HEK293T (cell line): ENCODE measurements at regions not wholly inside any gene's neighbourhood (a gene's known extent, or its start where the extent isn't known, plus 50 kb on each side); places are given as distances from the start of the nearest gene placed in this dataset.

ENCODE experiments used
- CTCF ChIA-PET: fragments of 350-600 bp; formaldehyde crosslinking; extraction: SDS; loops from one replicate; lab custom pipeline; 2021; ENCODE audit warnings: antibody characterized with exemption, inconsistent platforms; lab: Yijun Ruan, JAX
- POLR2A ChIA-PET: fragments of 350-600 bp; formaldehyde crosslinking; extraction: SDS; loops from one replicate; lab custom pipeline; 2020; ENCODE audit warnings: antibody characterized with exemption, inconsistent platforms; lab: Yijun Ruan, JAX
- DNase-seq: peaks from one replicate; pipeline ENCODE4 v3.0.0; 2012; ENCODE audit warnings: mixed read lengths; ENCODE audit errors: extremely low spot score
- ARNT ChIP-seq: fragments of 450-650 bp; IDR thresholded peaks from 2 replicates; pipeline ENCODE4 v1.6.1; 2017; ENCODE audit warnings: mild to moderate bottlenecking
- BHLHE40 ChIP-seq: fragments of 450-650 bp; IDR thresholded peaks from 2 replicates; pipeline ENCODE4 v1.6.1; 2016; ENCODE audit warnings: mild to moderate bottlenecking, moderate library complexity, borderline replicate concordance
- CTBP1 ChIP-seq: fragments of 450-650 bp; IDR thresholded peaks from 2 replicates; pipeline ENCODE4 v1.6.1; 2016; ENCODE audit warnings: borderline replicate concordance
- ELF4 ChIP-seq: fragments of 450-650 bp; IDR thresholded peaks from 2 replicates; pipeline ENCODE4 v1.6.1; 2017; ENCODE audit warnings: antibody characterized with exemption
- FOXA1 ChIP-seq: fragments of 450-650 bp; IDR thresholded peaks from 2 replicates; pipeline ENCODE4 v1.6.1; 2016; ENCODE audit warnings: mild to moderate bottlenecking
- FOXK2 ChIP-seq: fragments of 450-650 bp; IDR thresholded peaks from 2 replicates; pipeline ENCODE4 v1.6.1; 2016; ENCODE audit warnings: mild to moderate bottlenecking
- FOXM1 ChIP-seq: fragments of 450-650 bp; IDR thresholded peaks from 2 replicates; pipeline ENCODE4 v1.6.1; 2017; ENCODE audit warnings: mild to moderate bottlenecking, borderline replicate concordance
- HDGF ChIP-seq: fragments of 450-650 bp; IDR thresholded peaks from 2 replicates; pipeline ENCODE4 v1.6.1; 2017; ENCODE audit warnings: antibody characterized with exemption, borderline replicate concordance
- L3MBTL2 ChIP-seq: fragments of 450-650 bp; conservative IDR thresholded peaks from 2 replicates; pipeline ENCODE4 v1.6.1; 2016; ENCODE audit warnings: mild to moderate bottlenecking
- LEF1 ChIP-seq: fragments of 450-650 bp; IDR thresholded peaks from 2 replicates; pipeline ENCODE4 v1.6.1; 2017; ENCODE audit warnings: mild to moderate bottlenecking, borderline replicate concordance
- NFRKB ChIP-seq: fragments of 450-650 bp; IDR thresholded peaks from 2 replicates; pipeline ENCODE4 v1.6.1; 2016; ENCODE audit warnings: mild to moderate bottlenecking, moderate library complexity
- SP1 ChIP-seq: fragments of 450-650 bp; IDR thresholded peaks from 2 replicates; pipeline ENCODE4 v1.6.1; 2017
- SUZ12 ChIP-seq: fragments of 450-650 bp; IDR thresholded peaks from 2 replicates; pipeline ENCODE4 v1.6.1; 2016; ENCODE audit warnings: mild to moderate bottlenecking
- TARDBP ChIP-seq: fragments of 450-650 bp; IDR thresholded peaks from 2 replicates; pipeline ENCODE4 v1.6.1; 2016
- ZNF384 ChIP-seq: fragments of 450-650 bp; IDR thresholded peaks from 2 replicates; pipeline ENCODE4 v1.6.1; 2016
- TF ChIP-seq, protein P1 (sequence below): fragments of 450-650 bp; IDR thresholded peaks from 2 replicates; pipeline ENCODE4 v1.6.1; 2016

DNA sequence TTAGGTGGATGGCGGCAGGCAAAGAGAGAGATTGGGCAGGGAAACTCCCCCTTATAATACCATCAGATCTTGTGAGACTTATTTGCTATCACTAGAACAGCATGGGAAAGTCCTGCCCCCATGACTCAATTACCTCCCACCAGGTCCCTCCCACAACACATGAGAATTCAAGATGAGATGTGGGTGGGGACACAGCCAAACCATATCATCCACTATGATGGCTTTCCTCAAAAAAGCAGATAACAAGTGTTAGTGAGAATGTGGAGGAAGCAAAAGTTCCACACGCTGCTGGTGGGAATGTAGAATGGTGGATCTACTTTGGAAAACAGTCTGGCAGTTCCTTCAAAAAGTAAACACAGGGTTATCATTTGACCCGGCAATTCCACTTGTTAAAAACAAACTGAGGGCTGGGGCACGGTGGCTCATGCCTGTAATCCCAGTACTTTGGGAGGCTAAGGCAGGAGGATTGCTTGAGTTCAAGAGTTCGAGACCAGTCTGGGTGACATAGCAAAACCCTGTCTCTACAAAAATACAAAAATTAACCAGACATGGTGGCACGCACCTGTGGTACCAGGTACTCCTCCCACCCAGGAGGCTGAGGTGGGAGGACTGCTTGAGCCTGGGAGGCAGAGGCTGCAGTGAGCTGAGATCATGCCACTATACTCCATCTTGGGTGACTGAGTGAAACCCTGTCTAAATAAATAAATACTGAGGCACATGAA, 161.4 kb upstream of the EEPD1 start:
- CTCF ChIA-PET, result no interaction called here
- POLR2A ChIA-PET, result no interaction called here
- TF ChIP-seq SUZ12 (no peak), ARNT (no peak), BHLHE40 (no peak), FOXK2 (no peak), TARDBP (no peak), FOXM1 (no peak), ELF4 (no peak), SP1 (no peak), HDGF (no peak), CTBP1 (no peak), NFRKB (no peak), FOXA1 (no peak), L3MBTL2 (no peak), LEF1 (no peak), ZNF384 (no peak)
- TF ChIP-seq, protein P1, sequence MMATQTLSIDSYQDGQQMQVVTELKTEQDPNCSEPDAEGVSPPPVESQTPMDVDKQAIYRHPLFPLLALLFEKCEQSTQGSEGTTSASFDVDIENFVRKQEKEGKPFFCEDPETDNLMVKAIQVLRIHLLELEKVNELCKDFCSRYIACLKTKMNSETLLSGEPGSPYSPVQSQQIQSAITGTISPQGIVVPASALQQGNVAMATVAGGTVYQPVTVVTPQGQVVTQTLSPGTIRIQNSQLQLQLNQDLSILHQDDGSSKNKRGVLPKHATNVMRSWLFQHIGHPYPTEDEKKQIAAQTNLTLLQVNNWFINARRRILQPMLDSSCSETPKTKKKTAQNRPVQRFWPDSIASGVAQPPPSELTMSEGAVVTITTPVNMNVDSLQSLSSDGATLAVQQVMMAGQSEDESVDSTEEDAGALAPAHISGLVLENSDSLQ, result no peak
- DNase-seq, result no peak

DNA sequence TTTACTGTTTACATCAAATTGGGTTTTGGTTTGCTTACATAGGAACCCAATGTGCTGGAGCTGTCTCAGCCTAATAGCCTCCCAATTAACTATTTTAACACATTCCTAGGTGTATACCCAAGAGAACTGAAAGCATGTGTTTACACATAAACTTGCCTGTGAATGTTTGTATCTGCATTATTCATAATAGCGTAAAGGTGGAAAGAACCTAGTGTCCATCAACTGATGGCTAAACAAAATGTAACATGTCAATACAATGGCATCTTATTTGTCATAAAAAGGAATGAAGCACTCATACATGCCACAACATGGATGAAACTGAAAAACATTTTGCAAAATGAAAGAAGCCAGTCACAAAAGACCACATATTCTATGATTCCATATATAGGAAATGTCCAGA, 160.6 kb upstream of the EEPD1 start:
- CTCF ChIA-PET, result no interaction called here
- POLR2A ChIA-PET, result no interaction called here
- DNase-seq, result no peak
- no peak for TF ChIP-seq BHLHE40
- no peak for TF ChIP-seq ELF4
- TF ChIP-seq ZNF384, result no peak
- TF ChIP-seq FOXK2, result no peak
- no peak for TF ChIP-seq HDGF
- TF ChIP-seq, protein P1, result no peak
- TF ChIP-seq TARDBP, result no peak

DNA sequence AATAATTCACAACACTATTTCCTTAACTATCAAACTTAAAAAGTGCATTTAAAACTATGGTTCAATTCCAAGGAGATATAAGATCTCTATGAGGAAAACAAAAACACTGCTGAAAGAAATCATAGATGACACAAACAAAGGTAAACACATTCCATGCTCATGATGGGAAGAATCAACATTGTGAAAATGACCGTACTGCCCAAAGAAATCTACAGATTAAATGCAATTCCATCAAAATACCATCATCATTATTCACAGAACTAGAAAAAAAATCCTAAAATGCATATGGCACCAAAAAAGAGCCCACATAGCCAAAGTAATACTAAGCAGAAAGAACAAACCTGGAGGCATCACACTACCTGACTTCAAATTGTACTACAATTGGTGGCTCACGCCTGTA, 159.9 kb upstream of the EEPD1 start:
- CTCF ChIA-PET, result no interaction called here
- DNase-seq, result no peak
- no peak for TF ChIP-seq ARNT
- no peak for TF ChIP-seq FOXA1
- no peak for TF ChIP-seq FOXK2
- no peak for TF ChIP-seq L3MBTL2
- POLR2A ChIA-PET, result no interaction called here

DNA sequence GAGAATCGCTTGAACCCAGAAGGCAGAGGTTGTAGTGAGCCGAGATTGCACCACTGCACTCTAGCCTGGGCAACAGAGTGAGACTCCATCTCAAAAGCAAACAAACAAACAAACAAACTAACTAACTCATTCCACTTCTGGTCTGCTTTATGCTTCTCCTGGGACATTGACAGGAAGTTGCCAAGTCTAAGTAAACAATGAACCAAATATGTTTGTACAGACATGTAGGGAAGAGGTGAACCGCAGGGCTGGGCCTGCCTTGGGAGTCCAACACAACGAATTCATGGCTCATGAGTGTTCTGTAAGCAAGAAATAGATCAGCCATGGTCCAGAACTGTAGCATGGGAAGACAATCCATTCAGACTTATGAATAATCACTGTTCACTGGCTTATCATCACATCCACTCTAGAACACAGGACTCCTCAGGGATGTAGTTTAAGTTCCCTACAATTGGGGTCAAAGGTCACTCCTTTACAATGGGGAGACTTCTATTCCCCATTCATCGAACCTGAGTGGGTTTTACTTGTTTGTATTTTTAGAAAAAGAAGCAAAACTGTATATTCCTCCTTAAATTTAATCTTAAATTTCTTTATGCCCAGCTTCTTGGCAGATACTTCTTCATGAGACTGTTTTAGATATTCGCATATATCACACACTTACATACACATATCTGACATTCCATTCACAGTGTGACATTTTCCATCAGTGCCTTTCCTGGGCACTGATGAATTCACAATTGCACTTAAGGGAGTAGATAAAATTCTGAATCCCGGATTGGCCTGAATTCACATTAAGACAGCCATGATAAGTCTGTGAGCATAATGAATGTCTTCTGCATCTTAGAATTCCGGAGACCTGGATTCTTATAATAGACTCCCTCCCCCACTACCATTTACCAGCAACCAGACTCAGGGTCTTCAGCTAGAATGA, 159.1 kb upstream of the EEPD1 start:
- ChIA-PET POLR2A (no interaction called here), CTCF (no interaction called here)
- DNase-seq, result no peak
- no peak for TF ChIP-seq BHLHE40
- TF ChIP-seq ELF4, result no peak
- no peak for TF ChIP-seq L3MBTL2
- TF ChIP-seq, protein P1, result no peak
- TF ChIP-seq FOXK2, result no peak

DNA sequence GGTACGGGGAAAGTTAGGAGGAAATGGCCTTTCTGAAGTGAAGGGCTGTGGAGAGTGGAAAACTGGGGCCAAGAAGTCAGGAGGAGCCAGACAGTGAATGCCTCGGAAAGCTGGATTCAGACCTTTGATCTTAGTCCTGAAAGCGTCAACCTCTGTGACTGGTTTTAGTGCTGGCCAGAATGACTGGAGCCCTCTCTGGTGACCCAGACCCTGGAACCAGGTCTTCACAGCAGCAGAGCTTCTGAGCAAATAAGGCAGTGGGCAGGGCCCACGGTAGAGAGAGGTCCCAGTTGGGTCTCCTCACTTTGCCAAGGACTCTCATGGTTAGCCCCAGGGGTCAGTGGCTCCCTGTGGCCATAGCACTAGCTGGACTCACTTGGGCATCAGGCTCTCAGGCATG, 157.7 kb upstream of the EEPD1 start:
- POLR2A ChIA-PET, result no interaction called here
- CTCF ChIA-PET, result interaction anchor here (0.5 to 1.0 kb wide), 2 partner anchors 132 to 492 kb away, joined by 3 to 6 read pairs; no protein-coding TSS in a partner anchor
- DNase-seq, result no peak
- TF ChIP-seq FOXA1 (no peak), L3MBTL2 (no peak), ARNT (no peak), ELF4 (no peak), LEF1 (no peak), CTBP1 (no peak), FOXM1 (no peak), HDGF (no peak), SP1 (no peak), SUZ12 (no peak), BHLHE40 (no peak), FOXK2 (no peak), ZNF384 (no peak), NFRKB (no peak), TARDBP (no peak)
- TF ChIP-seq, protein P1, result no peak

DNA sequence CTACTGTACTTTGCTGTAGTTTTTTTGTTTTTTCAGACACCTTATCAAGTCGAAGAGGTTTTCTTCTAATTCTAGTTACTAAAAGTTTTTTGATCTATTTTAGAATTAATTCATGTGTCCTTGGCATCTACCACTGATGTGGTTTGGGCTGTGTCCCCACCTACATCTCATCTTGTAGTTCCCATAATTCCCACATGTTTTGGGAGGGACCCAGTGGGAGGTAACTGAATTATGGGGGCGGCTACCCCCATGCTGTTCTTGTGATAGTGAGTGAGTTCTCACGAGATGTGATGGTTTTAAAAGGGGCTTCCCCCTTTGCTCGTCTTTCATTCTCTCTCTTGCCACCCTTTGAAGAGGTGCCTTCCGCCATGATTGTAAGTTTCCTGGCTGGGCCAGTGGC, 154.6 kb upstream of the EEPD1 start:
- ChIA-PET POLR2A (no interaction called here), CTCF (no interaction called here)
- no peak for DNase-seq
- TF ChIP-seq FOXK2 (no peak), LEF1 (no peak), ZNF384 (no peak), L3MBTL2 (no peak), TARDBP (no peak), NFRKB (no peak), HDGF (no peak), SP1 (no peak), CTBP1 (no peak), FOXA1 (no peak), ARNT (no peak), FOXM1 (no peak)
- TF ChIP-seq, protein P1, result no peak
